SU-DHL-6 (cell line): ENCODE measurements at regions not wholly inside any gene's neighbourhood (a gene's known extent, or its start where the extent isn't known, plus 50 kb on each side); places are given as distances from the start of the nearest gene placed in this dataset.

Source experiments
- H2AFZ ChIP-seq: fragments of 200-600 bp; sonication (generic); 2 replicates; pipeline ENCODE4 v1.6.1; 2014; ENCODE audit warnings: low read depth, mild to moderate bottlenecking, moderate library complexity, mixed read lengths, antibody characterized with exemption, low read length; ENCODE audit not compliant: severe bottlenecking
- H3F3A ChIP-seq: fragments of 200-600 bp; shearing (Covaris generic); 2 replicates; pipeline ENCODE4 v1.6.0; 2016; ENCODE audit warnings: antibody characterized with exemption, mild to moderate bottlenecking; ENCODE audit not compliant: insufficient read depth
- H3K27ac ChIP-seq: fragments of 200-600 bp; sonication (generic); 2 replicates; pipeline ENCODE4 v1.5.1; 2016; ENCODE audit warnings: low read depth, mild to moderate bottlenecking, low read length, moderate library complexity, mixed read lengths
- H3K27me3 ChIP-seq: fragments of 200-600 bp; sonication (generic), shearing (Covaris generic); 2 replicates; pipeline ENCODE4 v1.6.0; 2014; ENCODE audit warnings: mild to moderate bottlenecking, low read length
- H3K36me3 ChIP-seq: fragments of 200-600 bp; sonication (generic); 2 replicates; pipeline ENCODE4 v1.6.1; 2014; ENCODE audit warnings: mild to moderate bottlenecking, low read length, mixed read lengths
- H3K4me2 ChIP-seq: fragments of 300-600, 200-600 bp; shearing (Covaris generic), sonication (generic); 2 replicates; pipeline ENCODE4 v1.6.0; 2014; ENCODE audit warnings: low read length, low read depth, mild to moderate bottlenecking; ENCODE audit not compliant: poor library complexity, severe bottlenecking
- H3K4me3 ChIP-seq: fragments of 200-600 bp; sonication (generic); 2 replicates; pipeline ENCODE4 v1.5.1; 2014; ENCODE audit warnings: antibody characterized with exemption, low read length, mild to moderate bottlenecking, mixed read lengths; ENCODE audit not compliant: insufficient read depth, poor library complexity, severe bottlenecking
- H3K79me2 ChIP-seq: fragments of 200-600 bp; sonication (generic); 2 replicates; pipeline ENCODE4 v1.6.1; 2014; ENCODE audit warnings: mild to moderate bottlenecking, low read length, moderate library complexity; ENCODE audit not compliant: insufficient read depth
- H3K9ac ChIP-seq: fragments of 200-600 bp; sonication (generic); 2 replicates; pipeline ENCODE4 v1.7.0; 2014; ENCODE audit warnings: mild to moderate bottlenecking, low read length
- H3K9me2 ChIP-seq: fragments of 200-600 bp; sonication (generic); replicated peaks from 2 replicates; pipeline ENCODE4 v1.6.1; 2014; ENCODE audit warnings: low read length; ENCODE audit not compliant: insufficient read depth
- H3K9me3 ChIP-seq: fragments of 200-600 bp; sonication (generic); 2 replicates; pipeline ENCODE4 v1.6.1; 2014; ENCODE audit warnings: low read length, mixed read lengths; ENCODE audit not compliant: insufficient read depth
- H4K20me1 ChIP-seq: fragments of 200-600 bp; sonication (generic); 2 replicates; pipeline ENCODE4 v1.6.1; 2014; ENCODE audit warnings: low read depth, mild to moderate bottlenecking, antibody characterized with exemption, low read length, moderate library complexity, mixed read lengths
- EZH2phosphoT487 ChIP-seq: fragments of 200-600 bp; sonication (generic), shearing (Covaris generic); conservative IDR thresholded peaks from 2 replicates; pipeline ENCODE4 v1.6.1; 2018; ENCODE audit warnings: mild to moderate bottlenecking, antibody characterized with exemption, low read length, moderate library complexity, mixed read lengths
- TF ChIP-seq, protein P1 (sequence below): fragments of 200-600 bp; sonication (generic); IDR thresholded peaks from one replicate; pipeline ENCODE4 v1.5.1; 2017; ENCODE audit warnings: antibody characterized with exemption, mild to moderate bottlenecking, low read length, moderate library complexity; ENCODE audit not compliant: insufficient read depth, poor library complexity, severe bottlenecking

DNA sequence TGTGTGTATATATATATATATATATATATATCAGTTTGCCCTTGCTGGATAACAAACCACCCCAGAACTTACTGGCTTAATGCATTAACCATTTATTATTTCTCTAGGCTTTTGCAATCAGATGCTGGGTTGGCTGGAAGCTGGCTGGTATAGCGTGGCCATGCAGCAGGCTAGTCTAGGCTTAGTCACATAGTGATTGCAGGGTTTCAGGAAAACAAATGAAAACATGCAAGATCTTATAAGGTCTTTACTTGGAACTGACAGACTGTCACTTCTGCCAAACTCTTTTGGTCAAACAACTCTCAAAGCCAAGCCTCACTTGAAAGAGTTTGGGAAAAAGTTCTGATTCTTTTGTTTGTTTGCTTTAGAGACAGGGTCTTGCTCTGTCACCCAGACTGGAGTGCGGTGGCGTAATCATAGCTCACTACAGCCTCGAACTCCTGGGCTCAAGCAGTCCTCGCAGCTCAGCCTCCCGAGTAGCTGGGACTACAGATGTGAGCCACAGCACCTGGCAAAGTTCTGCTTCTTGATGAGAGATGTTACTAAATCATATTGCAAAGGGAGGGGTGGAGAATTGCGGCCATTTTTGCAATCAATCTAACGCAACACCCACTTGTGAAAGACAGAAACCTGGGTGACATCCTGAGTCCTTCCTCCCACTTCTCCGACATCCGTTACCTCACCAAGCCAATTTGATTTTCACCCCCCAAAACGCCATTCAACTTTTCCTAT lies 58.7 kb upstream of the SMOX start:
- Histone ChIP-seq H3K79me2 (no peaks in the 10 kb centered on the region), H3K27ac (no peak overlapping the region), H3K4me2 (no peak overlapping the region), H3K9ac (no peak overlapping the region), H3F3A (no peaks in the 10 kb centered on the region), H3K36me3 (no peaks in the 10 kb centered on the region), H3K9me3 (no peaks in the 10 kb centered on the region), H3K27me3 (no peaks in the 10 kb centered on the region), H2AFZ (no peak overlapping the region), H3K9me2 (no peaks in the 10 kb centered on the region), H4K20me1 (no peaks in the 10 kb centered on the region), H3K4me3 (no peak overlapping the region)
- no peak for TF ChIP-seq EZH2phosphoT487
- TF ChIP-seq, protein P1, sequence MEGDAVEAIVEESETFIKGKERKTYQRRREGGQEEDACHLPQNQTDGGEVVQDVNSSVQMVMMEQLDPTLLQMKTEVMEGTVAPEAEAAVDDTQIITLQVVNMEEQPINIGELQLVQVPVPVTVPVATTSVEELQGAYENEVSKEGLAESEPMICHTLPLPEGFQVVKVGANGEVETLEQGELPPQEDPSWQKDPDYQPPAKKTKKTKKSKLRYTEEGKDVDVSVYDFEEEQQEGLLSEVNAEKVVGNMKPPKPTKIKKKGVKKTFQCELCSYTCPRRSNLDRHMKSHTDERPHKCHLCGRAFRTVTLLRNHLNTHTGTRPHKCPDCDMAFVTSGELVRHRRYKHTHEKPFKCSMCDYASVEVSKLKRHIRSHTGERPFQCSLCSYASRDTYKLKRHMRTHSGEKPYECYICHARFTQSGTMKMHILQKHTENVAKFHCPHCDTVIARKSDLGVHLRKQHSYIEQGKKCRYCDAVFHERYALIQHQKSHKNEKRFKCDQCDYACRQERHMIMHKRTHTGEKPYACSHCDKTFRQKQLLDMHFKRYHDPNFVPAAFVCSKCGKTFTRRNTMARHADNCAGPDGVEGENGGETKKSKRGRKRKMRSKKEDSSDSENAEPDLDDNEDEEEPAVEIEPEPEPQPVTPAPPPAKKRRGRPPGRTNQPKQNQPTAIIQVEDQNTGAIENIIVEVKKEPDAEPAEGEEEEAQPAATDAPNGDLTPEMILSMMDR: no peak

GRCh38 chr20:4088766-4089165 lies 59.9 kb upstream of the SMOX start:
- Histone ChIP-seq H3F3A (no peaks in the 10 kb centered on the region), H3K9ac (no peak overlapping the region), H3K4me3 (no peak overlapping the region), H3K36me3 (no peaks in the 10 kb centered on the region), H3K9me2 (no peaks in the 10 kb centered on the region), H3K79me2 (no peaks in the 10 kb centered on the region), H3K27me3 (no peaks in the 10 kb centered on the region), H2AFZ (no peak overlapping the region), H3K9me3 (no peaks in the 10 kb centered on the region), H4K20me1 (no peaks in the 10 kb centered on the region), H3K27ac (no peak overlapping the region), H3K4me2 (no peak overlapping the region)
- TF ChIP-seq, protein P1: no peak
- TF ChIP-seq EZH2phosphoT487: no peak

GRCh38 chr20:4087923-4088322 lies 60.7 kb upstream of the SMOX start:
- Histone ChIP-seq H3K4me3 (no peak overlapping the region), H3K9me3 (no peaks in the 10 kb centered on the region), H3K36me3 (no peaks in the 10 kb centered on the region), H3K4me2 (no peak overlapping the region), H3K27me3 (no peaks in the 10 kb centered on the region), H3K27ac (no peak overlapping the region), H3F3A (no peaks in the 10 kb centered on the region), H3K9me2 (no peaks in the 10 kb centered on the region), H3K9ac (no peak overlapping the region), H3K79me2 (no peaks in the 10 kb centered on the region), H4K20me1 (no peaks in the 10 kb centered on the region), H2AFZ (no peak overlapping the region)
- TF ChIP-seq, protein P1: no peak
- no peak for TF ChIP-seq EZH2phosphoT487
